B cell (primary cell): ENCODE measurements at regions not wholly inside any gene's neighbourhood (a gene's known extent, or its start where the extent isn't known, plus 50 kb on each side); places are given as distances from the start of the nearest gene placed in this dataset.

Experiments used
- ATAC-seq: fragments of 200-7000 bp; cut with Tn5 transposase; one replicate; pipeline ENCODE4 v1.10.0; 2021; ENCODE audit warnings: low read depth, mild to moderate bottlenecking, moderate number of reproducible peaks, moderate library complexity
- CTCF ChIA-PET: fragments of 350-600 bp; sonication (Branson Sonifier 250); formaldehyde crosslinking; loops from one replicate; lab custom pipeline; 2021; ENCODE audit warnings: antibody characterized with exemption, inconsistent platforms; lab: Charles Lee
- POLR2A ChIA-PET: fragments of 350-600 bp; sonication (Branson Sonifier 250); formaldehyde crosslinking; loops from one replicate; lab custom pipeline; 2021; ENCODE audit warnings: antibody characterized with exemption; lab: Charles Lee
- DNase-seq: peaks from one replicate; pipeline ENCODE4 v3.0.0; 2013
- H2AFZ ChIP-seq: 2 replicates; pipeline ENCODE4 v1.6.1; 2012; ENCODE audit warnings: mild to moderate bottlenecking, low read depth, low read length; ENCODE audit not compliant: insufficient read depth, poor library complexity, severe bottlenecking
- H3K27ac ChIP-seq, 2 donors: 1 replicate in 1 of 2; 2 replicates in 1 of 2; pipeline ENCODE4 v1.5.1; 2012 to 2013; ENCODE audit warnings: low read length in 2 of 2, mild to moderate bottlenecking in 2 of 2, moderate library complexity in 1 of 2
- H3K27me3 ChIP-seq, 4 experiments: fragments of 200-600 bp in 1 of 4; sonication (generic) in 1 of 4; replicated peaks in 1 of 4; 1 replicate in 2 of 4; 2 replicates in 2 of 4; pipeline versions ENCODE4 v1.6.1 to v1.7.0; 2013 to 2016; ENCODE audit warnings: low read length in 3 of 4, mild to moderate bottlenecking in 2 of 4, mixed read lengths in 1 of 4, moderate library complexity in 1 of 4; ENCODE audit not compliant: insufficient read depth in 4 of 4, control insufficient read depth in 3 of 4; ENCODE audit errors: control extremely low read depth in 1 of 4
- H3K36me3 ChIP-seq, 2 experiments: replicated peaks in 1 of 2; 1 replicate in 1 of 2; 2 replicates in 1 of 2; pipeline versions ENCODE4 v1.6.1 to v1.7.1; 2013; ENCODE audit warnings: low read length in 1 of 2; ENCODE audit not compliant: insufficient read depth in 2 of 2, control insufficient read depth in 1 of 2; ENCODE audit errors: control extremely low read depth in 1 of 2, extremely low read depth in 1 of 2
- H3K4me1 ChIP-seq, 2 donors: fragments of 200-600 bp in 1 of 2; sonication (generic) in 1 of 2; 1 replicate in 1 of 2; 2 replicates in 1 of 2; pipeline versions ENCODE4 v1.5.1 to v1.6.1; 2013 to 2017; ENCODE audit warnings: low read length in 2 of 2; ENCODE audit not compliant: control insufficient read depth in 2 of 2, insufficient read depth in 2 of 2
- H3K4me2 ChIP-seq: replicated peaks from 2 replicates; pipeline ENCODE3; 2012; ENCODE audit warnings: mild to moderate bottlenecking, low read depth, low read length; ENCODE audit not compliant: poor library complexity, severe bottlenecking
- H3K4me3 ChIP-seq, 5 experiments: fragments of 200-600 bp in 1 of 5; sonication (generic) in 1 of 5; 1 replicate in 3 of 5; 2 replicates in 2 of 5; pipeline versions ENCODE4 v1.5.1 to v1.7.0; 2011 to 2016; ENCODE audit warnings: low read length in 4 of 5, mild to moderate bottlenecking in 4 of 5, low read depth in 2 of 5, control low read depth in 1 of 5, moderate library complexity in 1 of 5; ENCODE audit not compliant: insufficient read depth in 1 of 5; ENCODE audit errors: control extremely low read depth in 1 of 5, extremely low read depth in 1 of 5
- H3K79me2 ChIP-seq: fragments of 200-600 bp; sonication (generic); one replicate; pipeline ENCODE4 v1.6.0; 2016; ENCODE audit warnings: low read length; ENCODE audit not compliant: control insufficient read depth, insufficient read depth
- H3K9ac ChIP-seq: fragments of 200-600 bp; sonication (generic); 2 replicates; pipeline ENCODE4 v1.6.1; 2017; ENCODE audit warnings: mild to moderate bottlenecking, low read length, moderate library complexity
- H3K9me3 ChIP-seq, 3 donors: one replicate each; pipeline versions ENCODE4 v1.6.1 to v1.7.1; 2013; ENCODE audit warnings: low read length in 2 of 3; ENCODE audit not compliant: control insufficient read depth in 2 of 3, insufficient read depth in 1 of 3; ENCODE audit errors: control extremely low read depth in 1 of 3
- H4K20me1 ChIP-seq: 2 replicates; pipeline ENCODE4 v1.6.0; 2012; ENCODE audit warnings: mild to moderate bottlenecking, low read length; ENCODE audit not compliant: insufficient read depth, control insufficient read depth, poor library complexity, severe bottlenecking
- H3K27ac Mint-ChIP-seq: one replicate; pipeline ENCODE4 v1.8.0; 2021; ENCODE audit warnings: mixed read lengths
- H3K27me3 Mint-ChIP-seq: one replicate; pipeline ENCODE4 v1.8.0; 2021; ENCODE audit warnings: mixed read lengths
- H3K4me1 Mint-ChIP-seq: one replicate; pipeline ENCODE4 v1.8.0; 2021; ENCODE audit warnings: mixed read lengths
- H3K4me3 Mint-ChIP-seq: one replicate; pipeline ENCODE4 v1.8.0; 2021; ENCODE audit warnings: mixed read lengths
- H3K9me3 Mint-ChIP-seq: one replicate; pipeline ENCODE4 v1.8.0; 2022; ENCODE audit warnings: mixed read lengths; ENCODE audit not compliant: insufficient read depth
- CTCF ChIP-seq: fragments of 200-600 bp; IDR thresholded peaks from one replicate; pipeline ENCODE4 v1.8.0; 2022; ENCODE audit warnings: antibody characterized with exemption, mild to moderate bottlenecking
- EZH2 ChIP-seq: IDR thresholded peaks from 2 replicates; pipeline ENCODE4 v1.6.1; 2012; ENCODE audit warnings: borderline replicate concordance, low read depth, mild to moderate bottlenecking, moderate library complexity, low read length; ENCODE audit not compliant: insufficient read depth, poor library complexity, severe bottlenecking
- WGBS: methylation state at CpG from one replicate; pipeline ENCODE4 v1.1.5; 2013; ENCODE audit warnings: missing lambda C conversion rate; ENCODE audit not compliant: insufficient coverage; 5-methylcytosine and 5-hydroxymethylcytosine counted together
- intact Hi-C: fragments of 100-400 bp; cut with micrococcal nuclease; formaldehyde crosslinking; loops from one replicate; pipeline ENCODE4 v1.10.0; 2022

DNA sequence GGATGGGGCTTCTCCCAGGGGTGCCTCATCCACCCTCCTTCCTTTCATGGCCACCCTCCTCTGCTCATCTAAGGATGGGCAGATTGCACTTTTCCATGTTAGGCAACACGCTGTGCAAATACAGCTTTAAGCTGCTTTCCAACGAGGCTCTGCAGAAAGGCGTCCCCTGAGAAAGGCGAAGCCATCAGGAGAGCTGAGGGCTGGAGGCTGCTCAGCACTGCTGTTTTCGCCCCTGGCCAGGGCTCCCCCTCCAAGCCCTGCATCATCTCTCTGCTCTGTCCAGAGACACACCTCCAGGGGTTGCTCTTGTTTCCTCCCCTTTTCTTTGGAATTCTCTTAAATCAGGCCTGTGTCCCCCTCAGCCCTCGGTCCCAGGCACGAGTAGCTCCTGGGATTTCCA is 526.1 kb downstream of the CDH26 start:
- H3K4me3 ChIP-seq = no peak overlapping the region
- intact Hi-C loops = no loop called here
- no peak overlapping the region for H2AFZ ChIP-seq
- H3K27me3 ChIP-seq = no peaks in the 10 kb centered on the region
- POLR2A ChIA-PET = no interaction called here
- H3K36me3 ChIP-seq = no peaks in the 10 kb centered on the region
- 81% methylated on average over 7 of the region's 7 CpGs for WGBS
- Mint-ChIP-seq H3K4me1 (no peaks in the 10 kb centered on the region), H3K4me3 (no peak overlapping the region), H3K9me3 (peaks cover 3% of the 10 kb centered on the region), H3K27me3 (peaks cover 5% of the 10 kb centered on the region), H3K27ac (no peak overlapping the region)
- no peaks in the 10 kb centered on the region for H3K79me2 ChIP-seq
- no peaks in the 10 kb centered on the region for H3K4me1 ChIP-seq
- H3K9ac ChIP-seq = no peak overlapping the region
- no peak overlapping the region for H3K4me2 ChIP-seq
- TF ChIP-seq EZH2 (no peak), CTCF (no peak)
- H3K9me3 ChIP-seq = peaks cover 0 to 20% (median 0%) of the 10 kb centered on the region in 3 donors
- H4K20me1 ChIP-seq = no peaks in the 10 kb centered on the region
- CTCF ChIA-PET = no interaction called here
- no peak overlapping the region for H3K27ac ChIP-seq
- no peak for DNase-seq
- ATAC-seq = no peak

DNA sequence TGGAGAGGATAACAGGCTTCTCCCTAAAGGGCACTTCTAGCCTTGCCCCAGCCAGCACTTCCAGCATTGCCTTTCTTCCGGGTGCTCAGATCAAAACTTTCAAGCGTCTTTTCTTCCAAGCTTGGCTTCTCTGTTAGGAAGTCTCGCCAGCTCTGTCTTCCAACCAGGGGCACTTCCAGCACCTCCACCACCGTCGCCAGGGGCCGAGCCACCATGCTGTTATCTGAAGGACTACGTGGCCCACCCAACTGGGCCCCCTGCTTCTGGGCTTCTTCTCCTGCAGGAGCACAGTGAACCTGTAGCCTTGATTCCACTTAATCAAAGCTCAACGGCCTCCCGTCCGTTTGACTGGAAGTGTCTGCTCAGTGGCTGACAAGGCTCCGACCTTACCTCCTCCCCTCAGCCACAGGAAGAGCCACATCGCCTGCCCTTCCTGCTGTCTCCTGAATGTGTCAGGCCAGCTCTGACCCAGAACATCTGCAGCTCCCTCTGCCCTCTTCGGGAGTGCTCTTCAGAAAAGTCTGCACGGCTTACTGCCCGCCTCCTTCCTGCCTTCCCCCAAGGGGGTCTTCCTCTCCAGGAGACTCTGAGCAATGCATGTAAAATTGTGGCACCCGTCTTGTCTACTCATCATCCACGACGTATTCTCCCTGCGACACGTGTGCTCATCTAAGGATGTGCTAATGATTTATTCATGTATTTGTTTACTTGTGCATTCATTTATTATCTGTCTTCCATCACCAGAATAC is 527.0 kb downstream of the CDH26 start:
- no peak for DNase-seq
- Mint-ChIP-seq H3K4me3 (no peak overlapping the region), H3K27ac (no peak overlapping the region), H3K4me1 (no peaks in the 10 kb centered on the region), H3K9me3 (peaks cover 3% of the 10 kb centered on the region), H3K27me3 (peaks cover 5% of the 10 kb centered on the region)
- Histone ChIP-seq H3K79me2 (no peaks in the 10 kb centered on the region), H3K9me3 (peaks cover 0 to 20% (median 0%) of the 10 kb centered on the region in 3 donors), H3K4me2 (no peak overlapping the region), H3K27ac (no peak overlapping the region), H3K4me3 (no peak overlapping the region), H4K20me1 (no peaks in the 10 kb centered on the region), H3K27me3 (no peaks in the 10 kb centered on the region), H2AFZ (no peak overlapping the region), H3K9ac (no peak overlapping the region), H3K36me3 (no peaks in the 10 kb centered on the region), H3K4me1 (no peaks in the 10 kb centered on the region)
- ChIA-PET CTCF (no interaction called here), POLR2A (no interaction called here)
- TF ChIP-seq CTCF (no peak), EZH2 (no peak)
- WGBS = 39% methylated on average over 14 of the region's 20 CpGs
- ATAC-seq = no peak
- intact Hi-C loops = no loop called here
